ENCODE measurements at regions not wholly inside any gene's neighbourhood (a gene's known extent, or its start where the extent isn't known, plus 50 kb on each side); places are given as distances from the start of the nearest gene placed in this dataset.

DNA sequence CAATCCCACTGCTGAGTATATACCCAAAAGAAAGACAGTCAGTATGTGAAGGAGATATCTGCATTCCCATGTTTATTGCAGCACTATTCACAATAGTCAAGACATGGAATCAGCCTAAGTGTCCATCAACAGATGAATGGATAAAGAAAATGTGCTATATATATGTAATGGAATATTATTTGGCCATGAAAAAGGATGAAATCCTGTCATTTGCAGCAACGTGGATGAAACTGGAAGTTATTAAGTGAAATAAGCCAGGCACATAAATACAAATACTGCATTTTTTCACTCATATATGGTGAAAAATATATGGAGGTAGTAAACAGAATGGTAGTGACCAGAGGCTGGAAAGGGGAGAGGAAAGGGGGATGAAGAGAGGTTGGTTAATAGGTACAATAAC, 188.9 kb upstream of the SERP2 start:
- Mint-ChIP-seq H3K27me3 (no peaks in the 10 kb centered on the region), H3K4me1 (peaks cover 2% of the 10 kb centered on the region), H3K9me3 (peaks cover 4% of the 10 kb centered on the region), H3K36me3 (no peaks in the 10 kb centered on the region), H3K27ac (no peak overlapping the region), H3K4me3 (no peak overlapping the region)
- no peak for DNase-seq

DNA sequence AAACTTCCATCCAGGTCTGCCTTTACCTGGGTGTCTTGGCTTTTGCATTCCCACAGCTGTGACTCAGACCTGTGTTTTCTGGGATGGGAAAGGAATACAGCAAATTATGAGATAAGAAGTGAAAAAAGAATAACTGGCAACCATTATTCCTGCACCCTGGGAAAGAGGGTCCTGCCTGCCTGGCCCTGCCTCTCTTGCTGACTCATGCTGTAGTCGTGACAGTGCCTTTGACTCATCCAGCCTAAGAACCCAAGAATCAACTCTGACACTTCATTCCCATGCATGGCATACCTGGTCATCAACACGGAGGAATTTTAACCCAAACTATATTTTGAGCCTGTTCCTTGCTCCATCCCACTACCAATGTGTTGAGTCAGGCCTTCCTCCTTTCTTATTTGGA, 185.4 kb upstream of the SERP2 start:
- Mint-ChIP-seq H3K4me1 (peaks cover 6% of the 10 kb centered on the region), H3K4me3 (no peak overlapping the region), H3K27ac (no peak overlapping the region), H3K9me3 (peaks cover 8% of the 10 kb centered on the region), H3K36me3 (no peaks in the 10 kb centered on the region), H3K27me3 (no peaks in the 10 kb centered on the region)
- no peak for DNase-seq

DNA sequence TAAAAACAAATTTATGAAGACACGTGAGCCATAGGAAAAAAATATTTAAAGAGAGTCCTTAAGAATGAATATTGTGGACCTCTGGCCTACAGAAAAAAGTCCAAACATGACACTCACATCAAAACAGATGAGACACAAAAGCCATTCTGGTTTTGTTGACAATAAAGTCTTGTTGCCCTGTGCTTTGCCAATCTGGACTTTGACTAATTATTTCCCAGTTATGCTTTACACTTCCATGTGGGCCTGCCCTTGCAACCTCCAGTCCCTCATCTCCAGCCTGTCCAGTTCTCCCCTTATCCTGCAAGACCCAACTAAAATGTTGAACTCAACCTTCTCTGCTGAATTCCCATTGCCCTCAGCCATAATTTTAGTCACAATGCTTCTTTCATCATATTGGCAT, 184.5 kb upstream of the SERP2 start:
- Mint-ChIP-seq H3K27me3 (no peaks in the 10 kb centered on the region), H3K9me3 (peaks cover 10% of the 10 kb centered on the region), H3K4me3 (no peak overlapping the region), H3K36me3 (no peaks in the 10 kb centered on the region), H3K27ac (no peak overlapping the region), H3K4me1 (peaks cover 6% of the 10 kb centered on the region)
- no peak for DNase-seq

DNA sequence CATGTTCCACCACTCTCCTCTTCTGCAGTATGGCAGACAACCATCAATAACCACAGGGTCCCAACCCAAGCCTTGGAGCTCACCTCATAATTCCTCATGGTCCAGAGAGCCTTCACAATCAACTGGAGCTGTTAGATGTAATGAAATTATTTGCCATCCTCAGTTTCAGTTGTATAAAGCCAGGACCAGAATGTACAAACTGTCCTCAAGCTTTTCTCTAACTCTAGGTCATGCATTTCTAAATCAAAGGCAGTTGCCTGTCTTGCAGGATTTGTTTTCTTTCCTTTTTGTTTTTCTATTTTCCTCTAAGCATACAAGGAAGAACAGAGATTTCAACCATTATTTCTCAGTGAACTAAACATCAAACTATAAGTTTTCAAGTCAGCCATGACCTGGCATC, 182.5 kb upstream of the SERP2 start:
- Mint-ChIP-seq H3K9me3 (peaks cover 5% of the 10 kb centered on the region), H3K4me3 (no peak overlapping the region), H3K27ac (no peak overlapping the region), H3K36me3 (no peaks in the 10 kb centered on the region), H3K4me1 (peaks cover 18% of the 10 kb centered on the region), H3K27me3 (no peaks in the 10 kb centered on the region)
- no peak for DNase-seq

DNA sequence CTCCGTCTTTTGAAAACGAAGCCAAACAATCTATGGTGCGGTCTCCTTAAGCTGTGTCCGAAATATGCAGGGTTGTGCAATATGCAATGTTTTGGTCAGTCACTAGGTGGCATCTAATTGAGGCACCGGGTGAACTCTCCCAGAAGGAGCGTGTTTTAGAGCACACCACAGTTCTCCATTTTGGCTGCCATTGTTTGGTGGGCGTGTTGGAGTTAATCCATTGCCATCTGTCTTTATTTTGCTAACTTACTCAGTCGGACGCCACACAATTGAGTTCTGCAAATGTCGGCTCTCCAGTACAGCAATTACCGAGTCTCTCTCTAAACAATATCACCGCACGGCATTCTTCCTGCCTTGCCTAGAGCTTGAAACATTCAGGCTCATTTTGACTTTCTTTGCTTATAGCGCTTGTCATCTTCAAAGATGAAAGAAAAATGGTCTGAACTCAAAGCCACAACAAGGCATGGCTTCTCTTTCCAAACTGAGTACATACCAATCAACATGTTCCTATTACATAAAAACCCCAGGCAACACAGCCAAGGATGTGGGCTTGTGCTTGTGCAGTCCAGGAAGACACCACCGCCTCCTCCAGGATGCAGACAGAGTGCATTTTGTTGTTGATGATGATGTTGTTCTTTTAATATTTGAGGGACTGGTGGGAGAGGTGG, 182.0 kb upstream of the SERP2 start:
- Mint-ChIP-seq H3K27me3 (no peaks in the 10 kb centered on the region), H3K9me3 (peaks cover 5% of the 10 kb centered on the region), H3K4me1 (peaks cover 22% of the 10 kb centered on the region), H3K36me3 (no peaks in the 10 kb centered on the region), H3K4me3 (no peak overlapping the region), H3K27ac (peak overlapping the region; percentile 46)
- DNase-seq = peak; percentile 28

DNA sequence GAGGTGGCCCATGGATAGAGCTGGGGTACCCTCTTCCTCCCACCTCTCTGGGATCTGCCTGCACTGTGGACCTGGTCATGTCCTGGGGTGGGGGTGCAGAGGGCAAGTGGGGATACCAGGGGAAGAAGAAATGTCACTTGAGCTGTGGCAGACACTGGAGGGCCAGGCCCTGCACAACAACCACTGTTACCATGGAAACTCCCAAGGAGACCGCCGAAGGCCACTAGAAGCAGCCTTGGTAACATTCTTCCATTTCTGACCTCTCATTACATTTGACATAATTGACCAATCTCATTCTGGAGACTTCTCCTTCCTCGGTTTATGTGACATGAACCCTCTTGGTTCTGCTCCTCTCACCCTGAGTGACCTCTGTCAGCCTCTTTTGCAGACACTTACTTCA, 179.9 kb upstream of the SERP2 start:
- DNase-seq = no peak
- Mint-ChIP-seq H3K9me3 (peaks cover 5% of the 10 kb centered on the region), H3K27ac (no peak overlapping the region), H3K27me3 (no peaks in the 10 kb centered on the region), H3K4me3 (no peak overlapping the region), H3K4me1 (peaks cover 36% of the 10 kb centered on the region), H3K36me3 (no peaks in the 10 kb centered on the region)

DNA sequence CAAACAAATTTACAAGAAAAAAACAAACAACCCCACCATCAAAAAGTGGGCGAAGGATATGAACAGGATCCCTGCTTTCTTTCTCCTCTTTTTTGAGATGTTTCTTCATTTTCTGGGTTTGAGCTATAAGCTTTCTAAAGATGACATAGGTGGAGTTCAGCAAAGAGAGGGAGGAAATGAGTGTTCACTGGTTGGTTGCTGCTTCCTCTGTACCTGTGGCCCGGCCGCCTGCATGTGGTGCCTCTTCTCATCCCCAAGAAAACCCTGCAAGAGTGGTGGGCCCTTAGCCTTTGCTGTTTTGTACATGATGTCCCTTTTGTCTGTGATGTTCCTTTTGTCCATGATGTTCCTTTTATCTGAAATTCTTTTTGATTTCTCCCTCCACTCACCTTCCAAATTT, 178.4 kb upstream of the SERP2 start:
- Mint-ChIP-seq H3K4me3 (no peak overlapping the region), H3K4me1 (peaks cover 38% of the 10 kb centered on the region), H3K9me3 (peaks cover 5% of the 10 kb centered on the region), H3K27me3 (peaks cover 2% of the 10 kb centered on the region), H3K36me3 (no peaks in the 10 kb centered on the region), H3K27ac (no peak overlapping the region)
- DNase-seq = no peak

DNA sequence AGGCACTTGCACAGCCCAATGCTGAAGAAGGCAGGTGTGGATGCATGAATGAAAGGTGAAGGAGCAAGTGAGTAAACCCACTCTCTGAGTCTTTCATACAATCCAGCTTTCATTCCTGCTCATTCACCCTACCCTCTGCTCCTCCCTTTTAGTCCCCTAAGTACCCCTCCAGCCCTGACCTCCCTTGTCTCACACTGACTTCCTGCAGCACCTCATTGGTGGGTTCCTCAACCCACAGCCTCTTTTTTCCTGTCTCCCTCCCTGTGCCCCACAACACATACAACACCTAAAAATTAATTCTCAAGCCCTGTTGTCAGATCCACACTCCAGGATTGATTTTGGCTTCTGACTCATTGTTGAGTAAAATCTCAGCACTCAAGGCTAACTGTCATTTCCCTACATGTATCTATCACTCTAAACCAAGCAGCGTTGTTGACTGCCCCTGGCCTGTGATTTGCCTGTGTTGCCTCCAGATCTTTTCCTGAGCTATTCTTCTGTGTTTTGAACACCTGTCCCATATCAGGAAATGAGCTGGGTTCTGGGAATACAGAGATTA, 177.3 kb upstream of the SERP2 start:
- Mint-ChIP-seq H3K36me3 (no peaks in the 10 kb centered on the region), H3K27me3 (peaks cover 5% of the 10 kb centered on the region), H3K4me3 (no peak overlapping the region), H3K9me3 (peaks cover 5% of the 10 kb centered on the region), H3K27ac (no peak overlapping the region), H3K4me1 (peaks cover 38% of the 10 kb centered on the region)
- no peak for DNase-seq

DNA sequence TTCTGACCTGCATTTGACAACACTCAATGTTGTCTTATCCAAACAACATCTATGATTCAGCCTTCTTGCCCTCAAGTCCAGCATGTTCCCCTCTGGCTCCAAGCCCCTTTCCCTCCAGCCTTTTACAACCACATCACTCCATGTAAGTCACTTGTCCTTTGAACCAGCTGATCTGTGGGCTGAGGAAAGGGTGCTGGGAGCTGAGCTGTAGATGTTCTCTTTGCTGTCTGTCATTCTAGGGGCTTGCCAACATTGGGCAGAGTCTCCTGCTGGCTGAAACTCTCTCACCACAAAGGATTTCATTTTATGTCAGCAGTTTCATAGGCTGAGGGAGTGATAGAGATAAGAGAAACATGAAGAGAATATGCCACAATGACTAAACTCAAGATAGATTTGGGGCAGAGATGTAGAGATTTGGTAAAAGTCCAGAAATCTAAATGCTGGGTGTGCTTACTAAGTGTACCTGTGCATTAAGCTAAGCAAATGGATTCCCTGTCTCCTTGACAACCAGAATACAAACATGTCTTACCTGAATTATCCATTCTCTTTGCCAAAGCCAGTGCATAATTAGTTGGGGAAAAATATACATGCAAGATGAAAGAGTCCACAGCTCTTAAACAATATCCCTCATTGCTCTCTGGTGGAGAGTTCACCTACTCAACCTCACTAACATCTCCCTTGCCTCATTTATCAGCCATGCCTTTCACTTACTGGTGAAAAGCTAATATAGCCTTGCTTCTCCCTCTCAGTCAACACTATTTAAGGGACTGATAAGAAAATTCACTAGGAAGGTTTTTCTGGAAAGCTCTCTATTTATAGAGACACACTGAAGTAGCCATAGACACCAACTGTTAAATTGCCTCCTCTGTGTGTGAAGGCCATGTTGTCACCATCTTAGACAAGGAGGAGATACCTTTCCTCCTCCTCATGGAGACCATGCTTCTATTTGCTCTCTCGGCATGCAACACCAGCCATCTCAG, 175.5 kb upstream of the SERP2 start:
- Mint-ChIP-seq H3K27me3 (peaks cover 5% of the 10 kb centered on the region), H3K4me3 (no peak overlapping the region), H3K27ac (no peak overlapping the region), H3K4me1 (peaks cover 32% of the 10 kb centered on the region), H3K9me3 (peaks cover 2% of the 10 kb centered on the region), H3K36me3 (no peaks in the 10 kb centered on the region)
- peak; percentile 64 for DNase-seq

DNA sequence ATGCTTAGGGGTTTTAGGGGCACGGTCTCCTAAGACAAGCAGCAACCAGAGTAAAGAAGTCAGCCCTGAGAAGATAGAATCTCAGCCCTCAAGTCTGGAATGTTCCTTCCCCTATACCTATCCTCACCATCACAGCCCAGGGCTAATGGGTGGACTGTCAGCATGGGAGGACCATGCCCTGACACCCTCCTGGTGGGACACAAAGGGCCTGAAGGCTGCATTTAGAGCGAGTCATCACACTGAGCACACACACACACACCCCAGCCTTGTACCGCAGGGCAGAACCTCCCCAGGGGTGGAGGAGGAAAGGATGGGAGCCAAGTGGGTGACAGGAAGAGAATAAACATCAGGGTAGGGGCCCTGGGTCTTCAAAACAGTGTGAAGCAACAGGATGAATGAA, 174.8 kb upstream of the SERP2 start:
- H3K36me3 Mint-ChIP-seq = no peaks in the 10 kb centered on the region
- H3K9me3 Mint-ChIP-seq = peaks cover 2% of the 10 kb centered on the region
- H3K27me3 Mint-ChIP-seq = peaks cover 6% of the 10 kb centered on the region
- H3K4me3 Mint-ChIP-seq = no peak overlapping the region
- H3K4me1 Mint-ChIP-seq = peaks cover 32% of the 10 kb centered on the region
- no peak overlapping the region for H3K27ac Mint-ChIP-seq
- no peak for DNase-seq

DNA sequence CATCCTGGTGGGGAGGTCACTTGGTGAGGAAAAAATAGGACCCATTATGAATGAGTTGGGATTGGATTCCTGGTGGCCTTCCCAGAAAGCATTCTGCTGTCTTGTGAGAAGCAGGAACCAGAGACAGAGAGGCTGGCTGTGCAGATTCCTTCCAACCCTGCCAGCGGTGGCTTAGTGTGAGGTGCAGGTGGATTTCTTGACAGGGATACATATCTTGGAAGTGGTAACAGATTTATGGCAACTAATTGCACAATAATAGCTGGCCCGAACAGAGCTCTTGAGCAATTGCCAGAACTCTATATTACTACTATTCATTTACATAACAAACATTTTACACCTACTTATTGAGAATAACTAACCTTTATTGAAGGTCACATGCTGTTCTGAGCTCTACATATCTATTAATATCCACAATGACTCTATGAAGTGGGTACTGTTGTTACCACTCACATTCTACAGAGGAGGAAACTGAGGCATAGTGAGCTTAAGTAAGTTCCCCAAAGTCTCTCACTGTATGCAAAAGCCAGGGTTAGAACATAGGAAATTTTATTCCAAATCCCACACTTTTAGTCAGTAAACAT, 173.9 kb upstream of the SERP2 start:
- H3K27ac Mint-ChIP-seq = no peak overlapping the region
- H3K27me3 Mint-ChIP-seq = peaks cover 9% of the 10 kb centered on the region
- no peak for DNase-seq
- no peak overlapping the region for H3K4me3 Mint-ChIP-seq
- H3K4me1 Mint-ChIP-seq = peaks cover 31% of the 10 kb centered on the region
- no peaks in the 10 kb centered on the region for H3K9me3 Mint-ChIP-seq
- H3K36me3 Mint-ChIP-seq = no peaks in the 10 kb centered on the region

DNA sequence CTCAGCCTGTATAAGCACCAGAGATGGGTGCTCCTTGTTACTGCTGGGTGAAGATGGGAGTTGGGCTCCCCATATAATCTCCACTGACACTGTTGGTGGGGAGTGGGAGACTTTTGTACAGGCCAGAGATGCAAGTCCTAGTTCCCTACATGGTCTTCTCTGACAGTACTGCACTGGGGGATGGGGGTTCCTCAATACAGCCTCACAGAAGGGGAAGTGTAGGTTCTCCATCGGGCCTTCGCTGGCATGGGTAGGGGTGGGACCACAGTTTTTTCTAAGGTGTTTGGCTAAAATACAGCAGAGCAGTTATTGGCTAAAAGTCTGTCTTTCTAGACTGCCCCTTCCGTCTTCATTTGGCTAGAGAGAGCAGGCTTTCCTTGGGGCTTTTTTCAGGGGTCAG, 167.2 kb upstream of the SERP2 start:
- Mint-ChIP-seq H3K4me1 (no peaks in the 10 kb centered on the region), H3K27ac (no peak overlapping the region), H3K4me3 (no peak overlapping the region), H3K36me3 (no peaks in the 10 kb centered on the region), H3K27me3 (peaks cover 8% of the 10 kb centered on the region), H3K9me3 (peaks cover 4% of the 10 kb centered on the region)
- no peak for DNase-seq

DNA sequence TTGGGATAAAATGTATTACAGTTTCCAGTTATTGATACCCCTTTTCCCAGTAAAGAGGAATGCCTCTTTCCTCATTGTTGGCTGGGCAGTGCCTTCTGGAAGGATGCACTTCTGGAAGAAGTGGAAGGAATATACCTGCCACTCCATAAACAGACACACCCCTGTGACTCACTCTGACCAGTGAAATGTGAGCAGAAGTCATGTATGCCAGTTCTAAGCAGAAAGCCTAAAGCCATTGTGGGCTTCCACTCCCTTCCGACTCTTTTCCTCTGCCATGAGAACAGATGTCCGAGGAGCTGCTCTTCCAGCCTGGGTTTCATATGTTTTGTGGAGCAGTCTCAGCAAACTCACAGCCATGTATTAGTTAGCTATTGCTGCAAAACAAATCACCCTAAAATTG, 166.1 kb upstream of the SERP2 start:
- H3K36me3 Mint-ChIP-seq = no peaks in the 10 kb centered on the region
- H3K9me3 Mint-ChIP-seq = peaks cover 4% of the 10 kb centered on the region
- no peak for DNase-seq
- H3K27me3 Mint-ChIP-seq = peaks cover 8% of the 10 kb centered on the region
- no peaks in the 10 kb centered on the region for H3K4me1 Mint-ChIP-seq
- H3K27ac Mint-ChIP-seq = no peak overlapping the region
- H3K4me3 Mint-ChIP-seq = no peak overlapping the region

DNA sequence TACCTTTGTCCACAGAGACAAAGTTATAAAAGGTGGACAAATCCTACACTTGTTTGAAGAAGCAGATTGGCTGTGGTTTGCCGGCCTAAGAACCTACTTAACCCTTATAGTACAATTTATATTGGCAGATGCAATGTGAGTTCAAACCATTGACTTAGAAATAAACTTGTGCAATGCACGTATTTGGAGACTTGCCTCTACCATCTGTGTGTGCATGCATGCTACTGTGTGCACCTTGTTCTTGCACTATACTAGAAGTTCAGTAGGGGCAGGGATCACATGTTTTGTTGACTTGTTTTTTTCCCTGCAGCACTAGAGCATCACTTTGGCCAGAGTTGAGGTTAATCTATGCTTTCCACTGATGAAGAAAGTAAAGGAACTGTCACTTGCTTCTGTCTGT, 163.1 kb upstream of the SERP2 start:
- Mint-ChIP-seq H3K4me3 (no peak overlapping the region), H3K36me3 (no peaks in the 10 kb centered on the region), H3K27ac (no peak overlapping the region), H3K27me3 (peaks cover 3% of the 10 kb centered on the region), H3K9me3 (peaks cover 3% of the 10 kb centered on the region), H3K4me1 (no peaks in the 10 kb centered on the region)
- no peak for DNase-seq

DNA sequence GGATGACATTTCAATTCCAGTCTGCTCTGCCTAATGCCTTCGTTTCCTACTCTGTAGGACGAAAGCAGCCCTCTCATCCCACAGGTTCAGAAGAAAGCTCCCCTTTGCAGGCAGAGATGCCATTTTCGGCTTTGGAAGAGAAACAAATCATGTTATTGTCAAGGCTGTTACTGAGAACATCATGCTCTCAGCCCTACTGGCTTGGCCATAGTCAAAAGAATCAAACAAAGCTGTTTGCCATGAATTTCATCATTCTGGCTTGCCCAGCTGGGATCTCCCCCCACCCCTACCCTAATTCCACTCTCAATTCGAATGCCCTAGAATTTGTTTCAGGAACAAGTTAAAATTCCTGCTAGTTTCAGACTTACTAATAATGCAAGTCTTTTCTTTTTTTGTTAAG, 162.3 kb upstream of the SERP2 start:
- Mint-ChIP-seq H3K27me3 (no peaks in the 10 kb centered on the region), H3K4me1 (no peaks in the 10 kb centered on the region), H3K36me3 (no peaks in the 10 kb centered on the region), H3K27ac (no peak overlapping the region), H3K4me3 (no peak overlapping the region), H3K9me3 (no peaks in the 10 kb centered on the region)
- no peak for DNase-seq

All from activated naive CD8-positive, alpha-beta T cell treated with anti-CD3 and anti-CD28 coated beads for 36 hours (primary cell).